Panc1 (cell line): ENCODE measurements at regions not wholly inside any gene's neighbourhood (a gene's known extent, or its start where the extent isn't known, plus 50 kb on each side); places are given as distances from the start of the nearest gene placed in this dataset.

ENCODE experiments used
- ATAC-seq: fragments of 200-7000 bp; cut with Tn5 transposase; 2 replicates; pipeline ENCODE4 v1.9.1; 2020; ENCODE audit warnings: mild to moderate bottlenecking, moderate library complexity
- BruUV-seq: library from RNA; stranded (reverse); fragments of 400-500 nt; replicated peaks from 2 replicates; lab custom pipeline; 2021; lab: Mats Ljungman, UMichigan
- CTCF ChIA-PET: fragments of 300-600 bp; sonication (Branson Sonifier 250); formaldehyde crosslinking; loops from one replicate; lab custom pipeline; 2022; ENCODE audit warnings: antibody characterized with exemption; lab: Charles Lee
- POLR2A ChIA-PET: fragments of 300-600 bp; sonication (Branson Sonifier 250); formaldehyde crosslinking; loops from one replicate; lab custom pipeline; 2022; ENCODE audit warnings: antibody characterized with exemption; lab: Charles Lee
- DNase-seq: peaks from one replicate; pipeline ENCODE4 v3.0.0-alpha.2; 2010; ENCODE audit warnings: low read depth, low spot score
- H3K27ac ChIP-seq: 2 replicates; pipeline ENCODE4 v1.5.1; 2011; ENCODE audit warnings: mild to moderate bottlenecking, low read length, inconsistent platforms
- H3K27me3 ChIP-seq: fragments of 200-500 bp; sonication (Bioruptor generic); 2 replicates; pipeline ENCODE4 v1.6.0; 2014; ENCODE audit warnings: low read length, inconsistent platforms; ENCODE audit not compliant: control insufficient read depth, insufficient read depth
- H3K36me3 ChIP-seq: fragments of 200-500 bp; sonication (Bioruptor generic); 2 replicates; pipeline ENCODE4 v1.5.1; 2014; ENCODE audit warnings: inconsistent platforms, mild to moderate bottlenecking, low read length, moderate library complexity; ENCODE audit not compliant: control insufficient read depth, insufficient read depth
- H3K4me1 ChIP-seq: 2 replicates; pipeline ENCODE4 v1.5.1; 2011; ENCODE audit warnings: inconsistent platforms, mild to moderate bottlenecking, low read length, moderate library complexity; ENCODE audit not compliant: control insufficient read depth, insufficient read depth
- H3K4me3 ChIP-seq, 2 experiments: 2 replicates each; pipeline ENCODE4 v1.5.1; 2011 to 2012; ENCODE audit warnings: low read depth in 2 of 2, low read length in 2 of 2, mild to moderate bottlenecking in 2 of 2, inconsistent platforms in 1 of 2, moderate library complexity in 1 of 2
- H3K9me3 ChIP-seq: fragments of 200-500 bp; sonication (Bioruptor generic); 2 replicates; pipeline ENCODE4 v1.5.1; 2014; ENCODE audit warnings: low read depth, mild to moderate bottlenecking, inconsistent platforms, low read length, moderate library complexity; ENCODE audit not compliant: control insufficient read depth, insufficient read depth
- POLR2AphosphoS5 ChIP-seq: IDR thresholded peaks from 2 replicates; pipeline ENCODE4 v1.6.1; 2012; ENCODE audit warnings: mild to moderate bottlenecking, low read depth, low read length, moderate library complexity
- REST ChIP-seq, 2 experiments: IDR thresholded peaks; 2 replicates each; pipeline ENCODE4 v1.6.1; 2011 to 2012; ENCODE audit warnings: low read depth in 2 of 2, control low read depth in 1 of 2, low read length in 1 of 2, mild to moderate bottlenecking in 1 of 2, moderate library complexity in 1 of 2; ENCODE audit not compliant: insufficient read depth in 1 of 2
- SIN3A ChIP-seq: IDR thresholded peaks from 2 replicates; pipeline ENCODE4 v1.6.1; 2012; ENCODE audit warnings: low read depth, mild to moderate bottlenecking, low read length, moderate library complexity, borderline replicate concordance; ENCODE audit not compliant: insufficient read depth
- TCF7L2 ChIP-seq: IDR thresholded peaks from 2 replicates; pipeline ENCODE4 v1.6.1; 2011; ENCODE audit warnings: mild to moderate bottlenecking, low read depth, low read length, inconsistent platforms
- in situ Hi-C: cut with HindIII; loops from 2 replicates; pipeline ENCODE4 v1.10.0; 2016; ENCODE audit warnings: low sequenced_read_pairs, low pct_unique_long_range_greater_than_20kb
- intact Hi-C: fragments of 100-400 bp; cut with micrococcal nuclease; formaldehyde crosslinking; loops from one replicate; pipeline ENCODE4 v1.10.0; 2022; ENCODE audit not compliant: unreplicated experiment
- TF ChIP-seq, protein P1 (sequence below): fragments of 450-650 bp; IDR thresholded peaks from 2 replicates; pipeline ENCODE4 v1.5.1; 2017; ENCODE audit warnings: mild to moderate bottlenecking

DNA sequence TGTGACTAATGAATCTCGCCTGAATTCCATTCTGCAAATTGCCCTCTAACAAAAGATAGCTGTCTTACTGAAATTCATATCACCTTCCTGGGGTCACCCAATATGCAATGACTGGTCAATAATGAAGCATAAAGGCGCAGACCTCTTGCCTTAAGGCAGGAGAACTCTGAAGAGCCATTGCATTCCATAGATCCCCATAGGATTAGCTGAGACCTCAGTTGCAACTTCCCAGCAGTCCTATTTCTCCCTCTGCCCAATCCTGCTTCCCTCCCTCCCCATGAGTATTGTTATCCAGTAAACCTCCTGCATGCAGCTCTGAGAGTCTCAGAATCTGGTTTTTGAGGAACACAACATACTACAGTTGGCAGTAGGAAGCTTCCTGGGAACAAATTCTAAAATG is 396.5 kb downstream of the DCAF12L2 start:
- ATAC-seq, result no peak
- no TSS peak for BruUV-seq
- H3K4me3 ChIP-seq, result no peak overlapping the region
- DNase-seq, result no peak
- no peaks in the 10 kb centered on the region for H3K9me3 ChIP-seq
- TF ChIP-seq TCF7L2, result no peak
- no peak for TF ChIP-seq SIN3A
- no peak for TF ChIP-seq POLR2AphosphoS5
- TF ChIP-seq, protein P1, sequence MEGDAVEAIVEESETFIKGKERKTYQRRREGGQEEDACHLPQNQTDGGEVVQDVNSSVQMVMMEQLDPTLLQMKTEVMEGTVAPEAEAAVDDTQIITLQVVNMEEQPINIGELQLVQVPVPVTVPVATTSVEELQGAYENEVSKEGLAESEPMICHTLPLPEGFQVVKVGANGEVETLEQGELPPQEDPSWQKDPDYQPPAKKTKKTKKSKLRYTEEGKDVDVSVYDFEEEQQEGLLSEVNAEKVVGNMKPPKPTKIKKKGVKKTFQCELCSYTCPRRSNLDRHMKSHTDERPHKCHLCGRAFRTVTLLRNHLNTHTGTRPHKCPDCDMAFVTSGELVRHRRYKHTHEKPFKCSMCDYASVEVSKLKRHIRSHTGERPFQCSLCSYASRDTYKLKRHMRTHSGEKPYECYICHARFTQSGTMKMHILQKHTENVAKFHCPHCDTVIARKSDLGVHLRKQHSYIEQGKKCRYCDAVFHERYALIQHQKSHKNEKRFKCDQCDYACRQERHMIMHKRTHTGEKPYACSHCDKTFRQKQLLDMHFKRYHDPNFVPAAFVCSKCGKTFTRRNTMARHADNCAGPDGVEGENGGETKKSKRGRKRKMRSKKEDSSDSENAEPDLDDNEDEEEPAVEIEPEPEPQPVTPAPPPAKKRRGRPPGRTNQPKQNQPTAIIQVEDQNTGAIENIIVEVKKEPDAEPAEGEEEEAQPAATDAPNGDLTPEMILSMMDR, result no peak
- TF ChIP-seq REST (IDR thresholded peaks at IDR 0.05; ENCODE audit: insufficient read depth in 1 of 2, low read depth in 2 of 2, low read length in 1 of 2), result no peak
- POLR2A ChIA-PET, result no interaction called here
- CTCF ChIA-PET, result no interaction called here
- H3K27me3 ChIP-seq, result no peaks in the 10 kb centered on the region
- H3K36me3 ChIP-seq, result no peaks in the 10 kb centered on the region
- H3K27ac ChIP-seq, result no peak overlapping the region
- no peaks in the 10 kb centered on the region for H3K4me1 ChIP-seq
- intact Hi-C loops, result no loop called here
- in situ Hi-C loops, result no loop called here

DNA sequence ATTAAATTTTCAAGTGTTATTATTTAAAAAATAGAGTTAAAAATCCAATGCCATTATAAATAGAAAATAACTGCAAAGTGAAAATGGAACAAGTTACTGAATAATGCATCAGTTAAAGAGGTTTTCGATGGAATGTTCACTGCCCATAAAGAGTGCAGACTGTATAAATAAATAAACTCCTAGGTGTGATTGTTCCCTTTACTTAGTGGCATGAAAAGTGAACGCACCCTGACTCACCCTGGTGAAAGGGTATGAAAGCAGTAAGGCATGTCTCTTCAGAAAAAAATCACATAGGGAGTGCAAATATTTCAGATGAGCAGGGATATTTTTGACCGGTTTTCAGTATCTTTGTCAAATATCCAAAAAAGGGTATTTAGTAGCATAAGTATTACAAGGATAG is 387.8 kb downstream of the DCAF12L2 start:
- in situ Hi-C loops, result no loop called here
- no peak for TF ChIP-seq TCF7L2
- TF ChIP-seq SIN3A, result no peak
- no peak for TF ChIP-seq POLR2AphosphoS5
- TF ChIP-seq, protein P1, result no peak
- no peak for TF ChIP-seq REST (IDR thresholded peaks at IDR 0.05; ENCODE audit: insufficient read depth in 1 of 2, low read depth in 2 of 2, low read length in 1 of 2)
- ATAC-seq, result no peak
- DNase-seq, result no peak
- Histone ChIP-seq H3K4me1 (no peaks in the 10 kb centered on the region), H3K4me3 (no peak overlapping the region), H3K9me3 (no peaks in the 10 kb centered on the region), H3K27ac (no peak overlapping the region), H3K36me3 (no peaks in the 10 kb centered on the region), H3K27me3 (no peaks in the 10 kb centered on the region)
- no TSS peak for BruUV-seq
- intact Hi-C loops, result no loop called here
- ChIA-PET CTCF (no interaction called here), POLR2A (no interaction called here)
